Endothelial cell of umbilical vein (primary cell): ENCODE measurements at regions not wholly inside any gene's neighbourhood (a gene's known extent, or its start where the extent isn't known, plus 50 kb on each side); places are given as distances from the start of the nearest gene placed in this dataset.

Experiments
- BruUV-seq: library from RNA; stranded (reverse); fragments of 400-500 nt; replicated peaks from 2 replicates; lab custom pipeline; 2021; lab: Mats Ljungman, UMichigan
- CTCF ChIA-PET: fragments of 300-600, 350-600 bp; sonication (Branson Sonifier 250); formaldehyde crosslinking; loops from one replicate; lab custom pipeline; 2021; ENCODE audit warnings: antibody characterized with exemption, inconsistent platforms; lab: Charles Lee
- POLR2A ChIA-PET: fragments of 300-600, 350-600 bp; sonication (Branson Sonifier 250); formaldehyde crosslinking; loops from one replicate; lab custom pipeline; 2021; ENCODE audit warnings: antibody characterized with exemption, inconsistent platforms; lab: Charles Lee
- DNase-seq: peaks from one replicate; pipeline ENCODE4 v3.0.0-alpha.2; 2011; ENCODE audit warnings: low read depth, low spot score
- FAIRE-seq: peaks from 2 replicates; lab custom pipeline; 2011; peaks lifted over from hg19 to GRCh38; lab: Jason Lieb, UNC
- H2AFZ ChIP-seq: 2 replicates; pipeline ENCODE4 v1.6.0; 2012; ENCODE audit warnings: low read depth, low read length, control low read depth, inconsistent platforms
- H3K27ac ChIP-seq: 2 replicates; pipeline ENCODE4 v1.5.1; 2011; ENCODE audit warnings: low read depth, mild to moderate bottlenecking, control low read depth, low read length, moderate library complexity; ENCODE audit not compliant: insufficient read depth
- H3K27me3 ChIP-seq, 2 experiments: 2 replicates each; pipeline versions ENCODE4 v1.6.0 to v1.6.1; 2011; ENCODE audit warnings: low read length in 2 of 2, mixed read lengths in 1 of 2; ENCODE audit not compliant: control insufficient read depth in 2 of 2, insufficient read depth in 2 of 2
- H3K36me3 ChIP-seq, 2 experiments: 2 replicates in 1 of 2; 3 replicates in 1 of 2; pipeline ENCODE4 v1.5.1; 2011; ENCODE audit warnings: low read length in 2 of 2, mild to moderate bottlenecking in 1 of 2, moderate library complexity in 1 of 2; ENCODE audit not compliant: control insufficient read depth in 2 of 2, insufficient read depth in 2 of 2; ENCODE audit errors: extremely low read depth in 1 of 2
- H3K4me1 ChIP-seq: 3 replicates; pipeline ENCODE4 v1.5.1; 2011; ENCODE audit warnings: mild to moderate bottlenecking, low read length; ENCODE audit not compliant: control insufficient read depth, insufficient read depth; ENCODE audit errors: extremely low read depth
- H3K4me2 ChIP-seq: 2 replicates; pipeline ENCODE4 v1.6.1; 2011; ENCODE audit warnings: low read length, control low read depth, mixed read lengths; ENCODE audit not compliant: insufficient read depth
- H3K4me3 ChIP-seq, 3 experiments: fragments of 200-600 bp in 1 of 3; sonication (generic), shearing (Covaris generic) in 1 of 3; replicated peaks in 1 of 3; 2 replicates each; pipeline ENCODE4 v1.5.1; 2011 to 2016; ENCODE audit warnings: control low read depth in 3 of 3, low read length in 3 of 3, mild to moderate bottlenecking in 2 of 3, inconsistent platforms in 1 of 3, low read depth in 1 of 3, moderate library complexity in 1 of 3; ENCODE audit not compliant: insufficient read depth in 1 of 3
- H3K79me2 ChIP-seq: 2 replicates; pipeline ENCODE4 v1.6.0; 2012; ENCODE audit warnings: low read length, inconsistent platforms; ENCODE audit not compliant: control insufficient read depth, insufficient read depth
- H3K9ac ChIP-seq: replicated peaks from 2 replicates; pipeline ENCODE3; 2011; ENCODE audit warnings: low read length, control low read depth; ENCODE audit not compliant: insufficient read depth; ENCODE audit errors: extremely low read depth
- H3K9me1 ChIP-seq: replicated peaks from 3 replicates; pipeline ENCODE4 v1.6.0; 2011; ENCODE audit warnings: mild to moderate bottlenecking, low read length; ENCODE audit not compliant: control insufficient read depth, insufficient read depth; ENCODE audit errors: extremely low read depth
- H3K9me3 ChIP-seq: replicated peaks from 2 replicates; pipeline ENCODE4 v1.5.1; 2012; ENCODE audit warnings: low read length, inconsistent platforms; ENCODE audit not compliant: control insufficient read depth, insufficient read depth
- H4K20me1 ChIP-seq: replicated peaks from 2 replicates; pipeline ENCODE3; 2011; ENCODE audit warnings: mild to moderate bottlenecking, low read length; ENCODE audit not compliant: control insufficient read depth, insufficient read depth; ENCODE audit errors: extremely low read depth
- FOS ChIP-seq: IDR thresholded peaks from 2 replicates; pipeline ENCODE4 v1.6.1; 2011; ENCODE audit warnings: mild to moderate bottlenecking, low read length, moderate library complexity, borderline replicate concordance; ENCODE audit not compliant: insufficient read depth
- GATA2 ChIP-seq: IDR thresholded peaks from 2 replicates; pipeline ENCODE4 v1.7.0; 2011; ENCODE audit warnings: low read depth, mild to moderate bottlenecking, moderate library complexity, mixed read lengths, low read length; ENCODE audit not compliant: insufficient read length, insufficient read depth
- JUN ChIP-seq: IDR thresholded peaks from 2 replicates; pipeline ENCODE4 v1.6.1; 2011; ENCODE audit warnings: borderline replicate concordance, low read depth; ENCODE audit not compliant: insufficient read length, insufficient read depth
- MYC ChIP-seq: IDR thresholded peaks from one replicate; pipeline ENCODE4 v1.6.1; 2011; ENCODE audit warnings: mild to moderate bottlenecking, low read depth, low read length
- POLR2A ChIP-seq: IDR thresholded peaks from 2 replicates; pipeline ENCODE4 v1.6.1; 2012; ENCODE audit warnings: low read depth, mild to moderate bottlenecking, control low read depth, low read length
- dilution Hi-C: fragments of 300-500 bp; cut with MboI; formaldehyde crosslinking; loops from one replicate; pipeline ENCODE4 v1.15.0; 2019; ENCODE audit warnings: low sequenced_read_pairs; ENCODE audit not compliant: extremely low pct_ligation_motif_present
- intact Hi-C: fragments of 100-400 bp; cut with micrococcal nuclease; formaldehyde crosslinking; loops from one replicate; pipeline ENCODE4 v1.10.0; 2022
- TF ChIP-seq, protein P1 (sequence below), 2 donors: IDR thresholded peaks; 1 replicate in 1 of 2; 2 replicates in 1 of 2; pipeline ENCODE4 v1.5.1; 2011; ENCODE audit warnings: low read length in 2 of 2, mild to moderate bottlenecking in 2 of 2, moderate library complexity in 2 of 2, control low read depth in 1 of 2, inconsistent platforms in 1 of 2, low read depth in 1 of 2; ENCODE audit not compliant: insufficient read depth in 1 of 2; ENCODE audit errors: extremely low read depth in 1 of 2

DNA sequence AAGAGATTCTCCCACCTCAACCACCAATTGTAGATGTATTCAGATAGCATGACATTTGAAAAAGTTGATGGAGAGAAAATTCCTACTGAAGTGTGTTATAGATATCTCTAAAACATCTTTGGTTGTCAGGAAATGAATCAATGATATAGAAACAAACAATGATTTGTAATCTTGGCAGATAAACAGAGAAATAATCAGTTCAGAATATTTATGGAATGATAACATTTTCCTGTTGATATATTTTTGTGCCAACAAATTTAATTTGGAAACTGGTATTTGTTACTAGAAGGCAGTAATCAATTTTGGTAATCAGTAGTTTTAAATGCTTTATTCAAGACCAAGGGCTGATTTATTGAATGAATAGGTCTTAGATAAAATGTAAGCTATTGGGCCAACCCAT lies 695.6 kb downstream of the USP25 start:
- CTCF ChIA-PET, result no interaction called here
- DNase-seq, result peak; percentile 64
- Histone ChIP-seq H3K79me2 (peaks cover 93% of the 10 kb centered on the region), H3K9me3 (no peaks in the 10 kb centered on the region), H3K27ac (peak overlapping the region; percentile 85), H3K27me3 (no peaks in the 10 kb centered on the region), H3K4me1 (peaks cover 52% of the 10 kb centered on the region), H2AFZ (no peak overlapping the region), H3K9ac (peak overlapping the region; percentile 94), H3K4me3 (no peak overlapping the region), H3K4me2 (peak overlapping the region; percentile 92), H3K9me1 (no peaks in the 10 kb centered on the region), H4K20me1 (no peaks in the 10 kb centered on the region), H3K36me3 (no peaks in the 10 kb centered on the region)
- POLR2A ChIA-PET, result no interaction called here
- TF ChIP-seq GATA2 (peak; percentile 86), POLR2A (no peak), MYC (no peak), FOS (peak; percentile 54), JUN (peak; percentile 77)
- TF ChIP-seq, protein P1, sequence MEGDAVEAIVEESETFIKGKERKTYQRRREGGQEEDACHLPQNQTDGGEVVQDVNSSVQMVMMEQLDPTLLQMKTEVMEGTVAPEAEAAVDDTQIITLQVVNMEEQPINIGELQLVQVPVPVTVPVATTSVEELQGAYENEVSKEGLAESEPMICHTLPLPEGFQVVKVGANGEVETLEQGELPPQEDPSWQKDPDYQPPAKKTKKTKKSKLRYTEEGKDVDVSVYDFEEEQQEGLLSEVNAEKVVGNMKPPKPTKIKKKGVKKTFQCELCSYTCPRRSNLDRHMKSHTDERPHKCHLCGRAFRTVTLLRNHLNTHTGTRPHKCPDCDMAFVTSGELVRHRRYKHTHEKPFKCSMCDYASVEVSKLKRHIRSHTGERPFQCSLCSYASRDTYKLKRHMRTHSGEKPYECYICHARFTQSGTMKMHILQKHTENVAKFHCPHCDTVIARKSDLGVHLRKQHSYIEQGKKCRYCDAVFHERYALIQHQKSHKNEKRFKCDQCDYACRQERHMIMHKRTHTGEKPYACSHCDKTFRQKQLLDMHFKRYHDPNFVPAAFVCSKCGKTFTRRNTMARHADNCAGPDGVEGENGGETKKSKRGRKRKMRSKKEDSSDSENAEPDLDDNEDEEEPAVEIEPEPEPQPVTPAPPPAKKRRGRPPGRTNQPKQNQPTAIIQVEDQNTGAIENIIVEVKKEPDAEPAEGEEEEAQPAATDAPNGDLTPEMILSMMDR (IDR thresholded peaks at IDR 0.05; ENCODE audit: extremely low read depth in 1 of 2, insufficient read depth in 1 of 2, low read depth in 1 of 2, low read length in 2 of 2), result no peak
- intact Hi-C loops (loop anchor here (1.0 to 10.0 kb wide), 9 partner anchors 107 to 691 kb away; no protein-coding TSS in a partner anchor), dilution Hi-C loops (no loop called here)
- BruUV-seq, result no TSS peak
- no peak for FAIRE-seq

DNA sequence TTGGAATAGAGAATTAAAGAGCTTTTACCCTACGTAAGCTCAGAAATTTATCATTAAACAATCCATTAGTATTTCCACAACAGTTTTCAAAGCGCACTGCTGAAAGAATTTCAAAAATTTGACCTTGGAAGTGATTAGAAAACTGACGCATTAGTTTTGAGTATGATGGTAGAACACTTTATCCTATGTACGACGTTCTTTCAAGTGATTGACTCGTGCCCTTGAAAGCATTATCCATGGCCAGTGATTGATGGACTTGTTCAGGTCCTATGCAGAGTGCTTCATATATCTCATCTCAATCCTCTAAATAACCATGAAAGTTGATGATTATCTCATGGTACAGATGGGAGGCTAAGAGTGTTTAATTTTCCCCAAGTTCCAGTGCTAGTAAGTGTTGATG lies 697.2 kb downstream of the USP25 start:
- TF ChIP-seq POLR2A (no peak), GATA2 (peak; percentile 11)
- Histone ChIP-seq H3K4me1 (peaks cover 52% of the 10 kb centered on the region), H3K27me3 (no peaks in the 10 kb centered on the region), H3K79me2 (peaks cover 86% of the 10 kb centered on the region), H4K20me1 (peaks cover 4% of the 10 kb centered on the region), H3K9me3 (no peaks in the 10 kb centered on the region), H3K27ac (peak overlapping the region; percentile 85), H3K36me3 (no peaks in the 10 kb centered on the region), H3K9ac (peak overlapping the region; percentile 38), H3K4me3 (peak overlapping the region in 1 of 3 experiments; percentile 21), H3K9me1 (no peaks in the 10 kb centered on the region), H3K4me2 (peak overlapping the region; percentile 92), H2AFZ (no peak overlapping the region)
- no peak for FAIRE-seq
- dilution Hi-C loops, result no loop called here
- no TSS peak for BruUV-seq
- CTCF ChIA-PET, result interaction anchor here (0.8 to 1.1 kb wide), 3 partner anchors 8 to 97 kb away, joined by 3 read pairs; no protein-coding TSS in a partner anchor
- intact Hi-C loops, result loop anchor here (1.0 to 10.0 kb wide), 5 partner anchors 10 to 532 kb away; no protein-coding TSS in a partner anchor
- DNase-seq, result peak; percentile 65
- POLR2A ChIA-PET, result no interaction called here
